ENCODE measurements at regions not wholly inside any gene's neighbourhood (a gene's known extent, or its start where the extent isn't known, plus 50 kb on each side); places are given as distances from the start of the nearest gene placed in this dataset.

DNA sequence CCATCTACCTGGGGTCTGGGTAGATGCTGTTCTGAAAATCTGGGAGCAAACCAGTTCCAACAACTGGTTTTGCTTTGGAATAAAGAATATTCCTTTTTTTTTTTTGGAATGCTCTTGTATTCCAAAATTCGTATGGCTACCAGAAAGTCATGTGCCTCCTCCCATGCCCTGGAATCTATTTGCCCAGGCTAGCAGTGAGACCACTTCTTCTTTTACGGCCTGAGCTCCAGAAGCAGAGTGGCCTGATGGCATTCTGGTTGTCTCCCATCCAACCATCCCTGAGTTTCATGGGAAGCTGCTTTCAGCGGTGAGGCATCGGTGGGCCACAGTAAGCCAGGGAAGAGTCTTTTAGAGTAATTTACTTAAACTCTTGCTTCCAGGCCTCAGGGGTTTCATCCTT lies 113.4 kb upstream of the RAB4A start:
- Histone ChIP-seq H3K36me3 (no peaks in the 10 kb centered on the region), H3K27me3 (peaks cover 0 to 4% (median 0%) of the 10 kb centered on the region in 9 donors), H3K4me3 (no peak overlapping the region), H3K9me3 (peaks cover 0 to 5% (median 0%) of the 10 kb centered on the region in 12 donors), H3K4me1 (peaks cover 0 to 56% (median 2%) of the 10 kb centered on the region in 12 donors), H3K27ac (peak overlapping the region in 3 of 12 donors; percentile 53 to 90 (median 54))
- ATAC-seq (no peak), DNase-seq (no peak)
- TF ChIP-seq, protein P1, sequence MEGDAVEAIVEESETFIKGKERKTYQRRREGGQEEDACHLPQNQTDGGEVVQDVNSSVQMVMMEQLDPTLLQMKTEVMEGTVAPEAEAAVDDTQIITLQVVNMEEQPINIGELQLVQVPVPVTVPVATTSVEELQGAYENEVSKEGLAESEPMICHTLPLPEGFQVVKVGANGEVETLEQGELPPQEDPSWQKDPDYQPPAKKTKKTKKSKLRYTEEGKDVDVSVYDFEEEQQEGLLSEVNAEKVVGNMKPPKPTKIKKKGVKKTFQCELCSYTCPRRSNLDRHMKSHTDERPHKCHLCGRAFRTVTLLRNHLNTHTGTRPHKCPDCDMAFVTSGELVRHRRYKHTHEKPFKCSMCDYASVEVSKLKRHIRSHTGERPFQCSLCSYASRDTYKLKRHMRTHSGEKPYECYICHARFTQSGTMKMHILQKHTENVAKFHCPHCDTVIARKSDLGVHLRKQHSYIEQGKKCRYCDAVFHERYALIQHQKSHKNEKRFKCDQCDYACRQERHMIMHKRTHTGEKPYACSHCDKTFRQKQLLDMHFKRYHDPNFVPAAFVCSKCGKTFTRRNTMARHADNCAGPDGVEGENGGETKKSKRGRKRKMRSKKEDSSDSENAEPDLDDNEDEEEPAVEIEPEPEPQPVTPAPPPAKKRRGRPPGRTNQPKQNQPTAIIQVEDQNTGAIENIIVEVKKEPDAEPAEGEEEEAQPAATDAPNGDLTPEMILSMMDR (IDR thresholded peaks at IDR 0.05) = no peak
- no peak for TF ChIP-seq POLR2A (IDR thresholded peaks at IDR 0.05)
- intact Hi-C loops (cut with DNase I) = loop anchor here (1.0 to 10.0 kb wide), 12 partner anchors 67 to 493 kb away; partner anchors contain the start of gene RHOU (in 8 of the 10)
- WGBS, 4 donors = 82 to 97% (median 88%) methylated on average over 4 of the region's 4 CpGs

DNA sequence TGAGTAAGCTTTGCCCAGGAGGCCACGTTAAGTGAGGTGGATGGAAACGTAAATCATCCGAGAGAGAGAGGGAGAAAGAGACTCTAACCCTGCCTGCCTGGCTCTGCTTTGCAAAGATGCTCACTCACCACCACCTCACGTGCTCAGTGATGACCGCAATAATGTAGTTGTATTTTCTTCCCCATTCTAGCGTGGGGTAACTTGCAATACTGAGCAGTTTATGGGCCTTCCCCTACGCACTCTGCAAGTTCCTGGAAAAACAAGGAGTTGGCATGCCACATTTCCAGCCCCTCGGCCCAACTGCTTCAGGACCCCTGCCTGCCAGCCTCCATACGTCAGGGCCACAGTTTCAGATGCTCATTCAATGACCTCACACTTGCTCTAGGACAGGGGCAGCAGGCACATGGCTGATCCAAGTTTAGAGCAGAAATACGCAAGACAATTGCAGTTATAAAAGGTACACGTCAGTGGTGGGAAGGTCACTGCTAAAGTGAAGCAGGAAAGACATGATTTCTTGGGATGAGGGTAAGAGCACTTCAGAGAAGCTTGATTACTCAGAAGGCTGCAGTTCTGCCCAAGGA lies 112.5 kb upstream of the RAB4A start:
- peak in 3 of 5 donors; percentile 37 to 44 (median 44) for DNase-seq
- peak overlapping the region in 4 of 12 donors; percentile 3 to 90 (median 32) for H3K27ac ChIP-seq
- WGBS, 4 donors = 76 to 85% (median 78%) methylated on average over 11 of the region's 11 CpGs
- no peaks in the 10 kb centered on the region for H3K9me3 ChIP-seq
- peak; percentile 30 to 77 (median 76) for ATAC-seq
- TF ChIP-seq, protein P1 (IDR thresholded peaks at IDR 0.05) = no peak
- TF ChIP-seq POLR2A (IDR thresholded peaks at IDR 0.05) = no peak
- intact Hi-C loops (cut with DNase I) = loop anchor here (5.0 to 10.0 kb wide), 10 partner anchors 66 to 494 kb away; partner anchors contain the start of gene RHOU (in 5 of the 10)
- H3K36me3 ChIP-seq = no peaks in the 10 kb centered on the region
- H3K4me1 ChIP-seq = peaks cover 0 to 56% (median 2%) of the 10 kb centered on the region in 12 donors
- H3K4me3 ChIP-seq = no peak overlapping the region
- peaks cover 0 to 4% (median 0%) of the 10 kb centered on the region in 9 donors for H3K27me3 ChIP-seq

GRCh38 chr1:229158927-229159326 lies 112.0 kb upstream of the RAB4A start:
- intact Hi-C loops (cut with DNase I) = loop anchor here (5.0 to 10.0 kb wide), 10 partner anchors 66 to 494 kb away; partner anchors contain the start of gene RHOU (in 5 of the 10)
- Histone ChIP-seq H3K27me3 (peaks cover 0 to 4% (median 0%) of the 10 kb centered on the region in 9 donors), H3K9me3 (no peaks in the 10 kb centered on the region), H3K36me3 (no peaks in the 10 kb centered on the region), H3K27ac (peak overlapping the region in 4 of 12 donors; percentile 3 to 90 (median 30)), H3K4me3 (no peak overlapping the region), H3K4me1 (peaks cover 0 to 56% (median 2%) of the 10 kb centered on the region in 12 donors)
- ATAC-seq = no peak
- TF ChIP-seq POLR2A (IDR thresholded peaks at IDR 0.05) = no peak
- TF ChIP-seq, protein P1 (IDR thresholded peaks at IDR 0.05) = no peak
- 55 to 62% (median 56%) methylated on average over 4 of the region's 4 CpGs for WGBS, 4 donors
- no peak for DNase-seq
